WERI-Rb-1 (cell line): ENCODE measurements at regions not wholly inside any gene's neighbourhood (a gene's known extent, or its start where the extent isn't known, plus 50 kb on each side); places are given as distances from the start of the nearest gene placed in this dataset.
A peak's percentile ranks its signal among the peaks of the same experiment; 100 is the strongest.

ENCODE experiments used
- DNase-seq: peaks from one replicate; pipeline ENCODE4 v3.0.0-alpha.2; 2020
- H3K27ac ChIP-seq: fragments of 250-450 bp; sonication (Bioruptor Pico); 2 replicates; pipeline ENCODE4 v1.5.1; 2020; ENCODE audit warnings: mild to moderate bottlenecking, moderate library complexity
- H3K27me3 ChIP-seq: fragments of 250-450 bp; sonication (Bioruptor Pico); 2 replicates; pipeline ENCODE4 v1.5.1; 2021; ENCODE audit warnings: mild to moderate bottlenecking, low read depth, moderate library complexity; ENCODE audit not compliant: insufficient read depth, severe bottlenecking
- H3K36me3 ChIP-seq: fragments of 250-450 bp; sonication (Bioruptor Pico); 2 replicates; pipeline ENCODE4 v1.5.1; 2020; ENCODE audit warnings: mild to moderate bottlenecking, moderate library complexity
- H3K4me3 ChIP-seq: 2 replicates; pipeline ENCODE4 v1.5.1; 2011; ENCODE audit warnings: low read depth, mild to moderate bottlenecking, control low read depth, low read length
- H3K9me3 ChIP-seq: fragments of 250-450 bp; sonication (Bioruptor Pico); 2 replicates; pipeline ENCODE4 v1.5.1; 2021; ENCODE audit warnings: mild to moderate bottlenecking, moderate library complexity; ENCODE audit not compliant: severe bottlenecking
- TF ChIP-seq, protein P1 (sequence below): IDR thresholded peaks from 2 replicates; pipeline ENCODE4 v1.5.1; 2011; ENCODE audit warnings: low read depth, mild to moderate bottlenecking, control low read depth, inconsistent platforms, low read length

DNA sequence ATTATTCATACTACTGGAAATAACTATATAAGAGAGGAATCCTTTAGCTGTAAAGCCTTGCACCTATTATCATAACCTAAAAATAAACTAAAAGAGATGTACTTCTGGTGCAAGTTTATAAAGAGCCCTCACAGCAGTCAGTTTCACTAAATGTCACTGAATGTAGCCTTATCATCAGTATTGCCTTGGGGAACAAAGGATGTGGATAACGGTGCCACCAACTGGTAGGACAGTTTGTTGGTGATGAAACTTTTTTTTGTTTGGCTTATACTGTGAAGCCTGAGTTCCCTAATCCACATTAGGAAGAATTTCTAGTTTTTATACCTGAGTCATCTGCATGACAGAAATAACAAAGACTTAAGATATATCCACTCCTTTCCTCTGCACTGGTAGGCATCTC lies 117.9 kb upstream of the COL1A2 start:
- H3K9me3 ChIP-seq = no peaks in the 10 kb centered on the region
- no peaks in the 10 kb centered on the region for H3K36me3 ChIP-seq
- no peak overlapping the region for H3K27ac ChIP-seq
- DNase-seq = peak; percentile 37
- no peaks in the 10 kb centered on the region for H3K27me3 ChIP-seq
- TF ChIP-seq, protein P1, sequence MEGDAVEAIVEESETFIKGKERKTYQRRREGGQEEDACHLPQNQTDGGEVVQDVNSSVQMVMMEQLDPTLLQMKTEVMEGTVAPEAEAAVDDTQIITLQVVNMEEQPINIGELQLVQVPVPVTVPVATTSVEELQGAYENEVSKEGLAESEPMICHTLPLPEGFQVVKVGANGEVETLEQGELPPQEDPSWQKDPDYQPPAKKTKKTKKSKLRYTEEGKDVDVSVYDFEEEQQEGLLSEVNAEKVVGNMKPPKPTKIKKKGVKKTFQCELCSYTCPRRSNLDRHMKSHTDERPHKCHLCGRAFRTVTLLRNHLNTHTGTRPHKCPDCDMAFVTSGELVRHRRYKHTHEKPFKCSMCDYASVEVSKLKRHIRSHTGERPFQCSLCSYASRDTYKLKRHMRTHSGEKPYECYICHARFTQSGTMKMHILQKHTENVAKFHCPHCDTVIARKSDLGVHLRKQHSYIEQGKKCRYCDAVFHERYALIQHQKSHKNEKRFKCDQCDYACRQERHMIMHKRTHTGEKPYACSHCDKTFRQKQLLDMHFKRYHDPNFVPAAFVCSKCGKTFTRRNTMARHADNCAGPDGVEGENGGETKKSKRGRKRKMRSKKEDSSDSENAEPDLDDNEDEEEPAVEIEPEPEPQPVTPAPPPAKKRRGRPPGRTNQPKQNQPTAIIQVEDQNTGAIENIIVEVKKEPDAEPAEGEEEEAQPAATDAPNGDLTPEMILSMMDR = peak; percentile 45; the same call in 1 of the 2 replicates
- H3K4me3 ChIP-seq = no peak overlapping the region

DNA sequence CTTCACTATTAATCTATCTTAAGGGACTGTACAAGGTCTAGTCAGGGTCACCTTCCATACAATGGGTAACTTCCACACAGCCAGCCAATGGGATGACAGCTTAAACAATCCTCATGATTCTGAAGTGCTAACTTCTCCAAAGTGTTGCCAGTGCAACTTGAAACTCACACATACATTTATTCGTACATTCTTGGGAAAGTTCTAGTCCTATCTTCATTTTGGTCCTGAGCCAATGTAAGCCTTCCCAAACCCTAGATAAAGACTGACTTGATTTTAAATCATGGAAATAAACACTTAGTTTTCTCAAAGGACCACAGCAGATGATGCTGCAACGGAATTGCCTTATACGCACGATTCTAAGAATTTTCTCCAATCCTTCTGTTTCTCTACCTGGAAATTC lies 117.5 kb upstream of the COL1A2 start:
- no peaks in the 10 kb centered on the region for H3K9me3 ChIP-seq
- no peak overlapping the region for H3K4me3 ChIP-seq
- H3K36me3 ChIP-seq = no peaks in the 10 kb centered on the region
- no peak overlapping the region for H3K27ac ChIP-seq
- TF ChIP-seq, protein P1 = no peak
- no peak for DNase-seq
- H3K27me3 ChIP-seq = no peaks in the 10 kb centered on the region

DNA sequence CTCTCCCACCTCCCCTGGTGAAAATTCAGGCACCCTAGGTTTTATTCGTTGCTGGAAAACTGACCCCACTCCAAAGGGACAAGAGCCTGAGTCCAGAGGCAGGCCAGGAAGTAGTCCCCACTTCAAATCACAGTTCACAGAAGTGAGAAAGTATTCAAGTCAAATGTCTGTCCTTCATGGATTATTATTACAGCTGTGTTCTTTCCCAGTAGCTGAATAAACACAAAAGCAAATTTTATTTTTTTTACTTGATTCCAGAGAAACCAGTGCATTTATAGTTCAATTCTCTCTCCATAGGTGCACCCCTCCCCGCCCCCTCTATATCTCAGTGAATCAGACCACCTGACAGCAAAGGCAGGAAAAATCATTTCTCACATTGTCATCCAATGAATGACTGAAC lies 113.8 kb upstream of the COL1A2 start:
- Histone ChIP-seq H3K9me3 (no peaks in the 10 kb centered on the region), H3K4me3 (no peak overlapping the region), H3K27me3 (no peaks in the 10 kb centered on the region), H3K36me3 (no peaks in the 10 kb centered on the region), H3K27ac (no peak overlapping the region)
- no peak for DNase-seq
- TF ChIP-seq, protein P1 = no peak

DNA sequence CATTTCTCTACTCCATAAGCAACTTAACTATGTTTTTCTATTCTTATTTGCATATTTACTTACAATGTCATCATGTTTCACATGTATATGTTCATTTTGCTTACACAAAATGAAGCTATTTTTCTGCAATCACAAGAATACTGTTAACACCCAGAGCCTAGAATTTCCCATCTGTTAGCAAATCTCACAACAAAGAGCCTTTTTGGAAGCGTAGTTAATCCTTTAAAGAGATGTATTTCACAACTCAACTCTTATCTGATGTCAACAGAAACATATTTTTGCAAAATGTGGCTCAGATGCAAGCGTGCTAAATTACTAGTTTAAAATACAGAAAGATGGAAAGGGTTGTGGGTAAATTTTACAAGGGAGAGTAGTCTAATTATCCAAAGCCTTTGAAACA lies 110.6 kb upstream of the COL1A2 start:
- Histone ChIP-seq H3K9me3 (no peaks in the 10 kb centered on the region), H3K27ac (no peak overlapping the region), H3K36me3 (no peaks in the 10 kb centered on the region), H3K27me3 (no peaks in the 10 kb centered on the region), H3K4me3 (no peak overlapping the region)
- TF ChIP-seq, protein P1 = no peak
- no peak for DNase-seq

DNA sequence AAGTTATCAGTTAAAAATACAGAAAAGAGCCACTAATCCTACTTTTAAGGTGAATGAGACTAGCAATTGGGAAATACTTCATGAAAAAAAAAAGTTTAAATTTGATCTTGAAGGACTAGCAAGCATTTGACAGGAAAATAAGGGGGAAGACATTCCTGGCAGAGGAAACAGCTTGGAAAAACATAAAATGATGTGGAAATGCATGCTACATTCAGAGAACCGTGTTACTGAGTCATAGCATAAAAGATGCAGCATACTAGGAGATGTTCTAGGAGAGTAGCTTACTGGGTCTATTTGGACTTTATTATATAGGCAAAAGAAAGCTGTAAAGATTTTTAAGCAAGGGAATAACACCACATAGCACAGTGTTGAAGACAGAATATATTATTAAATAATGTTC lies 108.6 kb upstream of the COL1A2 start:
- no peaks in the 10 kb centered on the region for H3K36me3 ChIP-seq
- TF ChIP-seq, protein P1 = no peak
- H3K4me3 ChIP-seq = no peak overlapping the region
- H3K9me3 ChIP-seq = no peaks in the 10 kb centered on the region
- H3K27me3 ChIP-seq = no peaks in the 10 kb centered on the region
- H3K27ac ChIP-seq = no peak overlapping the region
- no peak for DNase-seq

DNA sequence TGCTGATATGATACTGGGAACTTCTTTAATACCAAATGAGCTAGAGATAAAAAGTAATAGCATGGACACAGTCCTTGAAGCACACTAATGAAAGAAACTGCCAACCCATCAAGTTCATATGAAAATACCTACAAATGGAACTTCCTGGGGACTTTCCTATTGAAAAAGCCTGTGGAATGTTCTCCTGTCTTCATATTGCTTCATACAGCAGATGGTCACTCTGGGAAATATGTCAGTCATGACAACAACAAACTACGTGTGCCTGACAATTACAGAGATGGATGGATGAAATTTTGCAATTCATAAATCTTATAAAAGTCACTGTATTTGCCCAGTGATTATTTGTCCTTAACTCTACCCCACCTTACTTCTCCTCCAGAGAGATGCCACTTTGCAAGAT lies 106.6 kb upstream of the COL1A2 start:
- Histone ChIP-seq H3K36me3 (no peaks in the 10 kb centered on the region), H3K9me3 (no peaks in the 10 kb centered on the region), H3K27me3 (no peaks in the 10 kb centered on the region), H3K4me3 (no peak overlapping the region), H3K27ac (no peak overlapping the region)
- no peak for DNase-seq
- TF ChIP-seq, protein P1 = no peak
